Ishikawa (cell line): ENCODE measurements at regions not wholly inside any gene's neighbourhood (a gene's known extent, or its start where the extent isn't known, plus 50 kb on each side); places are given as distances from the start of the nearest gene placed in this dataset.

ENCODE experiments used
- EGR1 ChIP-seq: IDR thresholded peaks from 2 replicates; pipeline ENCODE4 v1.6.1; 2012
- EP300 ChIP-seq: IDR thresholded peaks from 2 replicates; pipeline ENCODE4 v1.6.1; 2012; ENCODE audit warnings: borderline replicate concordance
- FOXM1 ChIP-seq: IDR thresholded peaks from 2 replicates; pipeline ENCODE4 v1.6.1; 2012; ENCODE audit warnings: low read depth, borderline replicate concordance
- MAX ChIP-seq: IDR thresholded peaks from 2 replicates; pipeline ENCODE4 v1.6.1; 2012
- REST ChIP-seq: IDR thresholded peaks from 2 replicates; pipeline ENCODE4 v1.6.1; 2012; ENCODE audit warnings: low read depth, mild to moderate bottlenecking
- TAF1 ChIP-seq: IDR thresholded peaks from 2 replicates; pipeline ENCODE4 v1.6.1; 2012; ENCODE audit warnings: low read depth, mild to moderate bottlenecking
- TEAD4 ChIP-seq: IDR thresholded peaks from 2 replicates; pipeline ENCODE4 v1.6.1; 2012
- ZBTB7A ChIP-seq: IDR thresholded peaks from 2 replicates; pipeline ENCODE4 v1.6.1; 2012; ENCODE audit warnings: low read depth
- TF ChIP-seq, protein P1 (sequence below): IDR thresholded peaks from 2 replicates; pipeline ENCODE4 v1.6.1; 2012

- TF ChIP-seq EGR1 (no peak), TEAD4 (no peak), MAX (no peak), REST (no peak), FOXM1 (no peak), ZBTB7A (no peak), EP300 (no peak), TAF1 (no peak)
- TF ChIP-seq, protein P1, sequence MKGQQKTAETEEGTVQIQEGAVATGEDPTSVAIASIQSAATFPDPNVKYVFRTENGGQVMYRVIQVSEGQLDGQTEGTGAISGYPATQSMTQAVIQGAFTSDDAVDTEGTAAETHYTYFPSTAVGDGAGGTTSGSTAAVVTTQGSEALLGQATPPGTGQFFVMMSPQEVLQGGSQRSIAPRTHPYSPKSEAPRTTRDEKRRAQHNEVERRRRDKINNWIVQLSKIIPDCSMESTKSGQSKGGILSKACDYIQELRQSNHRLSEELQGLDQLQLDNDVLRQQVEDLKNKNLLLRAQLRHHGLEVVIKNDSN, result no peak
Observed at GRCh38 chr12:131356485-131357184, 354.3 kb upstream of the SFSWAP start.
